ENCODE measurements at regions not wholly inside any gene's neighbourhood (a gene's known extent, or its start where the extent isn't known, plus 50 kb on each side); places are given as distances from the start of the nearest gene placed in this dataset.

DNA sequence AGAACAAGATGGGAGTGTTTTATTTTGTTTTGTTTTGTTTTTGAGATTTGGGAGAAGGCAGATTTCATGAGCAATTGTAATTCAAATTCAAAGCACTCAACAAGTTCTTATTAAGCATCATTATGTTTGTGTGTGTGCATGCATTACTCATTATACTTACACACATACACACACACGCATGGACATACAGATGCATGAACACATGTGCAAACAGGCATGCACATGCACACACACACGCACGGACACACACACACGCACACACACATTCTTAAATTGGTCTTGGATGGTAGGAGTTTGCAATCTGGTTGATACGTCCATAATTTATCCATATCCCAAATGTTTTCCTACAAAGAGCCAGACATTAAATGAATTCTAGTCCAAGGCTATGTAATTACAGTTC lies 702.8 kb downstream of the INHBA start:
- TF ChIP-seq RAD21 (conservative IDR thresholded peaks at IDR 0.05), result no peak
- no peak for TF ChIP-seq MXI1 (conservative IDR thresholded peaks at IDR 0.05; ENCODE audit: poor library complexity, severe bottlenecking)
- TF ChIP-seq, protein P1, sequence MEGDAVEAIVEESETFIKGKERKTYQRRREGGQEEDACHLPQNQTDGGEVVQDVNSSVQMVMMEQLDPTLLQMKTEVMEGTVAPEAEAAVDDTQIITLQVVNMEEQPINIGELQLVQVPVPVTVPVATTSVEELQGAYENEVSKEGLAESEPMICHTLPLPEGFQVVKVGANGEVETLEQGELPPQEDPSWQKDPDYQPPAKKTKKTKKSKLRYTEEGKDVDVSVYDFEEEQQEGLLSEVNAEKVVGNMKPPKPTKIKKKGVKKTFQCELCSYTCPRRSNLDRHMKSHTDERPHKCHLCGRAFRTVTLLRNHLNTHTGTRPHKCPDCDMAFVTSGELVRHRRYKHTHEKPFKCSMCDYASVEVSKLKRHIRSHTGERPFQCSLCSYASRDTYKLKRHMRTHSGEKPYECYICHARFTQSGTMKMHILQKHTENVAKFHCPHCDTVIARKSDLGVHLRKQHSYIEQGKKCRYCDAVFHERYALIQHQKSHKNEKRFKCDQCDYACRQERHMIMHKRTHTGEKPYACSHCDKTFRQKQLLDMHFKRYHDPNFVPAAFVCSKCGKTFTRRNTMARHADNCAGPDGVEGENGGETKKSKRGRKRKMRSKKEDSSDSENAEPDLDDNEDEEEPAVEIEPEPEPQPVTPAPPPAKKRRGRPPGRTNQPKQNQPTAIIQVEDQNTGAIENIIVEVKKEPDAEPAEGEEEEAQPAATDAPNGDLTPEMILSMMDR (IDR thresholded peaks at IDR 0.05; ENCODE audit: poor library complexity, severe bottlenecking), result no peak
- TF ChIP-seq POLR2AphosphoS5 (IDR thresholded peaks at IDR 0.05), result no peak
- no peak for TF ChIP-seq TAF1 (IDR thresholded peaks at IDR 0.05; ENCODE audit: low read depth)
- no peak for TF ChIP-seq EZH2 (IDR thresholded peaks at IDR 0.05; ENCODE audit: borderline replicate concordance, insufficient read depth, low read length, poor library complexity, severe bottlenecking)

All from neural cell (in vitro differentiated cells).